Heart left ventricle (tissue), 13 donors: ENCODE measurements at regions not wholly inside any gene's neighbourhood (a gene's known extent, or its start where the extent isn't known, plus 50 kb on each side); places are given as distances from the start of the nearest gene placed in this dataset.

Source experiments
- POLR2A ChIP-seq, 2 donors: fragments of 450-650 bp; IDR thresholded peaks; one replicate each; pipeline ENCODE4 v1.6.1; 2017; ENCODE audit warnings: antibody characterized with exemption in 2 of 2, mild to moderate bottlenecking in 2 of 2, moderate library complexity in 2 of 2
- TF ChIP-seq, protein P1 (sequence below), 12 donors: fragments of 200-600 bp; sonication (generic) in 4 of 12; IDR thresholded peaks; one replicate each; pipeline versions ENCODE4 v1.5.0 to v1.8.0; 2018 to 2022; ENCODE audit warnings: antibody characterized with exemption in 12 of 12, mild to moderate bottlenecking in 5 of 12
- donor health status: ischemic (EF 13 %, LVEDD 7.1; RV severe dilation, severe dysfunction).
- donor health status: DM: no; HTN: yes; CAD: no.
- donor health status: DM: no; HTN: no; CAD: no.
- donor health status: ischemic (EF 25% LVEDD 6.9; RV normal size, moderate dysfunction).
- donor health status: ischemic (EF 25% LVEDD 5.7; RV mildly dilated, moderate dysfunction).
- donor health status: ischemic (EF 35%, LVEDD 5.7; RV mildly dilated, moderate dysfunction).
- donor health status: nonischemic (EF 11% LVEDD 7.7; RV severe dilation, severe dysfunction).
- donor health status: DM: yes; HTN: yes; CAD: no.
- donor health status: PGD.
- donor health status: ischemic (EF 29% LVEDD 5.4; RV normal size, mild dysfunction).
- donor health status: nonischemic (EF 23%, LVEDD 6.1; RV moderate dilation, normal function).

DNA sequence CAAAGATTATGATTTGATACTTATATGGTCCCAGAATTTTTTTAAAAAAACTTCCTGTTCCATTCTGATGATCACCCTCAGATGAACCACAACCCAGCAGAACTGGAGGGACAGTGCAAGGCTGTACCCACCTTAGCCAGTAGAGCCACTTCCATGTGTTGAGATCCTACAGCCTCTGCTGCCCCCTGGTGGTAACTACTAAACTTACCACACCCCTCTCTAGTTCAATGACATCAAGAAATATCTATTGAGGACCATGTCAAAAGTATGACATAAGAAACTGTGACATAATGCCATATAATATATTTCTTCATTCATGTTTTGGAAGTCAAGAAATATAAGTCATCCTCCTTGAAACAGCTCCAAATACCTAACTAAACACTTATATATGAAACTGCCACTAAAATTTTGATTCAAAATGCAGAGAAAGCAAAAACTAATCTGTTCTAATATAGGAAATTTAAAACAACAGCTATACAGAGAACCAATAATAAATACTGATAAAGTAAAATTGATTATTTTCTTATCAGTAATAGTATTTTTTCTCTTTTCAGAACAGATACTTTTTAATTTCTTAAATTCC, 412.6 kb downstream of the KCTD12 start:
- TF ChIP-seq, protein P1, sequence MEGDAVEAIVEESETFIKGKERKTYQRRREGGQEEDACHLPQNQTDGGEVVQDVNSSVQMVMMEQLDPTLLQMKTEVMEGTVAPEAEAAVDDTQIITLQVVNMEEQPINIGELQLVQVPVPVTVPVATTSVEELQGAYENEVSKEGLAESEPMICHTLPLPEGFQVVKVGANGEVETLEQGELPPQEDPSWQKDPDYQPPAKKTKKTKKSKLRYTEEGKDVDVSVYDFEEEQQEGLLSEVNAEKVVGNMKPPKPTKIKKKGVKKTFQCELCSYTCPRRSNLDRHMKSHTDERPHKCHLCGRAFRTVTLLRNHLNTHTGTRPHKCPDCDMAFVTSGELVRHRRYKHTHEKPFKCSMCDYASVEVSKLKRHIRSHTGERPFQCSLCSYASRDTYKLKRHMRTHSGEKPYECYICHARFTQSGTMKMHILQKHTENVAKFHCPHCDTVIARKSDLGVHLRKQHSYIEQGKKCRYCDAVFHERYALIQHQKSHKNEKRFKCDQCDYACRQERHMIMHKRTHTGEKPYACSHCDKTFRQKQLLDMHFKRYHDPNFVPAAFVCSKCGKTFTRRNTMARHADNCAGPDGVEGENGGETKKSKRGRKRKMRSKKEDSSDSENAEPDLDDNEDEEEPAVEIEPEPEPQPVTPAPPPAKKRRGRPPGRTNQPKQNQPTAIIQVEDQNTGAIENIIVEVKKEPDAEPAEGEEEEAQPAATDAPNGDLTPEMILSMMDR (IDR thresholded peaks at IDR 0.05), result peak; percentile 77 to 92 (median 87)
- TF ChIP-seq POLR2A (IDR thresholded peaks at IDR 0.05), result no peak
